ENCODE measurements at regions not wholly inside any gene's neighbourhood (a gene's known extent, or its start where the extent isn't known, plus 50 kb on each side); places are given as distances from the start of the nearest gene placed in this dataset.
A peak's percentile ranks its signal among the peaks of the same experiment; 100 is the strongest.

DNA sequence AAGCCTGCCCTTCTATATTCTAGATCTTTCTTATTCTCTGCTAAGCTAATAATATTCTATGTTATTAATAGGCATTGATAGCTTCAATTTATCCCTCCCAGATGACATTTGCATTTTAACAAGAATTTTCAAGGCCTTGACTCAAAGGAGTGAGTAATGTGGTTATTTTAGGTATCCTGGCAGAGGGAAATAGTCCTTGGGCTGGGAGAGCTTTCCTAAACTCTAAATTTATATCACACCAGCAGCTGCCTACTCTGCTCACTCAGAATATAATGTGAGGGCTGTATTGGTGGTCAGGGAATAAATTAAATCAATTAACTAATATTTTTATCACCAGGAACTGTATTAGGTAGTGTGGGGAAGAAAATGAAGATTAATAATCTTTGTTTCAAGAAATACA, 74.8 kb upstream of the ADAM23 start:
- no peak overlapping the region for H3K27ac ChIP-seq (ENCODE audit: low read depth, low read length)
- DNase-seq (ENCODE audit: low read depth in 4 of 6, low spot score in 6 of 6), result peak in 1 of 6 donors; percentile 28
- H3K36me3 ChIP-seq (ENCODE audit: control insufficient read depth, insufficient read depth, low read length), result no peaks in the 10 kb centered on the region
- H3K27me3 ChIP-seq (ENCODE audit: control insufficient read depth, insufficient read depth, low read length), result no peaks in the 10 kb centered on the region
- no peaks in the 10 kb centered on the region for H3K4me1 ChIP-seq (ENCODE audit: control insufficient read depth, insufficient read depth, low read length)
- no peaks in the 10 kb centered on the region for H3K9me3 ChIP-seq (ENCODE audit: control insufficient read depth, insufficient read depth, low read length)
- H3K4me3 ChIP-seq (ENCODE audit: low read depth, low read length), result no peak overlapping the region

- Histone ChIP-seq H3K27ac (ENCODE audit: low read depth, low read length) (no peak overlapping the region), H3K4me3 (ENCODE audit: low read depth, low read length) (no peak overlapping the region), H3K36me3 (ENCODE audit: control insufficient read depth, insufficient read depth, low read length) (no peaks in the 10 kb centered on the region), H3K9me3 (ENCODE audit: control insufficient read depth, insufficient read depth, low read length) (no peaks in the 10 kb centered on the region), H3K27me3 (ENCODE audit: control insufficient read depth, insufficient read depth, low read length) (no peaks in the 10 kb centered on the region), H3K4me1 (ENCODE audit: control insufficient read depth, insufficient read depth, low read length) (no peaks in the 10 kb centered on the region)
- 76% methylated on average over 1 of the region's 3 CpGs for WGBS (ENCODE audit: insufficient coverage)
- DNase-seq (ENCODE audit: low read depth in 4 of 6, low spot score in 6 of 6), result peak in 2 of 6 donors; percentile 17 to 74
Observed at GRCh38 chr2:206368933-206369569, 74.3 kb upstream of the ADAM23 start.

DNA sequence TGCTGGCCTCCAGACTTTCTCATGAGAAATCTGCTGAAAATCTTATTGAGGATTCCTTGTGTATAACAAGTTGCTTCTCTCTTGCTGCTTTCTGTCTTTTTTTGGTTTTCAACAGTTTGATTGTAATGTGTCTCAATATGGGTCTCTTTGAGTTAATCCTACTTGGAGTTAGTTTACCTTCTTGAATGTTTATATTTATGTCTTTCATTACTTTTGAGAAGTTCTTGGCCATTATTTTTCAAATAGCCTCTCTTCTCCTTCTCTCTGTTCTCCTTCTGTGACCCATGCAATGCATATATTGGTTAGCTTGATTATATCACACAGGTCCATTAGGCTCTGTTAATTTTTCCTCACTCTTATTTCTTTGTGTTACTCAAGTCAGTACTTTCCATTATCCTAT, 67.4 kb upstream of the ADAM23 start:
- no peaks in the 10 kb centered on the region for H3K27me3 ChIP-seq (ENCODE audit: control insufficient read depth, insufficient read depth, low read length)
- no peak overlapping the region for H3K4me3 ChIP-seq (ENCODE audit: low read depth, low read length)
- H3K27ac ChIP-seq (ENCODE audit: low read depth, low read length), result no peak overlapping the region
- no peaks in the 10 kb centered on the region for H3K36me3 ChIP-seq (ENCODE audit: control insufficient read depth, insufficient read depth, low read length)
- no peaks in the 10 kb centered on the region for H3K4me1 ChIP-seq (ENCODE audit: control insufficient read depth, insufficient read depth, low read length)
- no peaks in the 10 kb centered on the region for H3K9me3 ChIP-seq (ENCODE audit: control insufficient read depth, insufficient read depth, low read length)
- DNase-seq (ENCODE audit: low read depth in 4 of 6, low spot score in 6 of 6), result no peak

GRCh38 chr2:206378835-206379234, 64.5 kb upstream of the ADAM23 start:
- no peaks in the 10 kb centered on the region for H3K27me3 ChIP-seq (ENCODE audit: control insufficient read depth, insufficient read depth, low read length)
- no peak overlapping the region for H3K27ac ChIP-seq (ENCODE audit: low read depth, low read length)
- H3K36me3 ChIP-seq (ENCODE audit: control insufficient read depth, insufficient read depth, low read length), result no peaks in the 10 kb centered on the region
- no peaks in the 10 kb centered on the region for H3K9me3 ChIP-seq (ENCODE audit: control insufficient read depth, insufficient read depth, low read length)
- DNase-seq (ENCODE audit: low read depth in 4 of 6, low spot score in 6 of 6), result no peak
- H3K4me1 ChIP-seq (ENCODE audit: control insufficient read depth, insufficient read depth, low read length), result no peaks in the 10 kb centered on the region
- H3K4me3 ChIP-seq (ENCODE audit: low read depth, low read length), result no peak overlapping the region
- 85% methylated on average over 2 of the region's 4 CpGs for WGBS (ENCODE audit: insufficient coverage)

- Histone ChIP-seq H3K4me3 (ENCODE audit: low read depth, low read length) (no peak overlapping the region), H3K9me3 (ENCODE audit: control insufficient read depth, insufficient read depth, low read length) (no peaks in the 10 kb centered on the region), H3K36me3 (ENCODE audit: control insufficient read depth, insufficient read depth, low read length) (no peaks in the 10 kb centered on the region), H3K27ac (ENCODE audit: low read depth, low read length) (no peak overlapping the region), H3K27me3 (ENCODE audit: control insufficient read depth, insufficient read depth, low read length) (no peaks in the 10 kb centered on the region), H3K4me1 (ENCODE audit: control insufficient read depth, insufficient read depth, low read length) (no peaks in the 10 kb centered on the region)
- WGBS (ENCODE audit: insufficient coverage), result 71% methylated on average over 1 of the region's 1 CpG
- peak in 1 of 6 donors; percentile 39 for DNase-seq (ENCODE audit: low read depth in 4 of 6, low spot score in 6 of 6)
Observed at GRCh38 chr2:206379266-206379665, 64.1 kb upstream of the ADAM23 start.

DNA sequence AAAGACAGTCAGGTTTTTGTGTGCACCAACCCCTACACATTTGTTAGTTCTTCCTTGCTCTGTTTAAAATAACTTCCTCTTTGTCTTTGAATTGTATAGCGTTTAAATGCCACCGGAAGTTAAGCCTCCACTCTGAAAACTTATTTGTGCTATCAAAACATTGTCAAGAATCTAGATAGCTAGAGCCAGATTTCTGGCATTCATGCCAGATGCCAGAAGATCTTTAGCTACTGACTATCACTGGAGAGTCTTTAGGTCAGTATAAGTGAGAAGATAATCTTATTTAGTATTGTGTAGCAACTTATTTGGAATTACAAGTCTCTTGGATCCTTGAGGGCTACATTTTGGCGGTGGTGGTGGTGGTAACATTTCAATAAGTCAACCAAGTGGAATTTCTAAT, 63.4 kb upstream of the ADAM23 start:
- WGBS (ENCODE audit: insufficient coverage), result 60% methylated on average over 2 of the region's 3 CpGs
- no peaks in the 10 kb centered on the region for H3K36me3 ChIP-seq (ENCODE audit: control insufficient read depth, insufficient read depth, low read length)
- no peak for DNase-seq (ENCODE audit: low read depth in 4 of 6, low spot score in 6 of 6)
- H3K4me3 ChIP-seq (ENCODE audit: low read depth, low read length), result no peak overlapping the region
- no peaks in the 10 kb centered on the region for H3K4me1 ChIP-seq (ENCODE audit: control insufficient read depth, insufficient read depth, low read length)
- H3K27ac ChIP-seq (ENCODE audit: low read depth, low read length), result no peak overlapping the region
- no peaks in the 10 kb centered on the region for H3K9me3 ChIP-seq (ENCODE audit: control insufficient read depth, insufficient read depth, low read length)
- H3K27me3 ChIP-seq (ENCODE audit: control insufficient read depth, insufficient read depth, low read length), result no peaks in the 10 kb centered on the region

DNA sequence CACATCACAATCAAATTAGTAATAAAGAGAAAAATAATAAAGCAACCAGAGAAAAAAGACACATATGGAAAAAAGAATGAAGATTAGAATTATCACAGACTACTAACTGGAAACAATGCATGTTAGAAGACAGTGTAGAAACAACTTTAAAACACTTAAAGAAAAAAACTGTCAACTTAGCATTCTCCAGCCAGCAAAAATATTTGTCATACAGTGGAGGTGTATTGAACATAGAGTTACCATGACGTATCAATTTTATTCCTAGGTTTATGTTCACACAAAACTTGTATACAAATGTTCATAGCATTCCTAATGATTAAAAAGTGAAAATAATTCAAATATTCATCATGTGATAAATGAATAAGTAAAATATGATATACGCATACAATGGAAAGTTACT, 61.5 kb upstream of the ADAM23 start:
- H3K36me3 ChIP-seq (ENCODE audit: control insufficient read depth, insufficient read depth, low read length), result no peaks in the 10 kb centered on the region
- WGBS (ENCODE audit: insufficient coverage), result no CpG with 5 or more reads among the region's 2 CpGs
- H3K27me3 ChIP-seq (ENCODE audit: control insufficient read depth, insufficient read depth, low read length), result no peaks in the 10 kb centered on the region
- H3K4me1 ChIP-seq (ENCODE audit: control insufficient read depth, insufficient read depth, low read length), result no peaks in the 10 kb centered on the region
- no peak overlapping the region for H3K27ac ChIP-seq (ENCODE audit: low read depth, low read length)
- no peak overlapping the region for H3K4me3 ChIP-seq (ENCODE audit: low read depth, low read length)
- H3K9me3 ChIP-seq (ENCODE audit: control insufficient read depth, insufficient read depth, low read length), result no peaks in the 10 kb centered on the region
- no peak for DNase-seq (ENCODE audit: low read depth in 4 of 6, low spot score in 6 of 6)

- DNase-seq (ENCODE audit: low read depth in 4 of 6, low spot score in 6 of 6), result no peak
- H3K4me1 ChIP-seq (ENCODE audit: control insufficient read depth, insufficient read depth, low read length), result no peaks in the 10 kb centered on the region
- no peaks in the 10 kb centered on the region for H3K27me3 ChIP-seq (ENCODE audit: control insufficient read depth, insufficient read depth, low read length)
- no peaks in the 10 kb centered on the region for H3K36me3 ChIP-seq (ENCODE audit: control insufficient read depth, insufficient read depth, low read length)
- no peaks in the 10 kb centered on the region for H3K9me3 ChIP-seq (ENCODE audit: control insufficient read depth, insufficient read depth, low read length)
- H3K4me3 ChIP-seq (ENCODE audit: low read depth, low read length), result no peak overlapping the region
- H3K27ac ChIP-seq (ENCODE audit: low read depth, low read length), result no peak overlapping the region
- WGBS (ENCODE audit: insufficient coverage), result no CpG with 5 or more reads among the region's 2 CpGs
Observed at GRCh38 chr2:206383669-206384068, 59.7 kb upstream of the ADAM23 start.

- H3K4me1 ChIP-seq (ENCODE audit: control insufficient read depth, insufficient read depth, low read length), result no peaks in the 10 kb centered on the region
- H3K4me3 ChIP-seq (ENCODE audit: low read depth, low read length), result no peak overlapping the region
- no peak for DNase-seq (ENCODE audit: low read depth in 4 of 6, low spot score in 6 of 6)
- WGBS (ENCODE audit: insufficient coverage), result no CpG with 5 or more reads among the region's 3 CpGs
- no peaks in the 10 kb centered on the region for H3K36me3 ChIP-seq (ENCODE audit: control insufficient read depth, insufficient read depth, low read length)
- H3K27ac ChIP-seq (ENCODE audit: low read depth, low read length), result no peak overlapping the region
- no peaks in the 10 kb centered on the region for H3K27me3 ChIP-seq (ENCODE audit: control insufficient read depth, insufficient read depth, low read length)
- H3K9me3 ChIP-seq (ENCODE audit: control insufficient read depth, insufficient read depth, low read length), result no peaks in the 10 kb centered on the region
Observed at GRCh38 chr2:206387808-206388207, 55.5 kb upstream of the ADAM23 start.

GRCh38 chr2:206388698-206389097, 54.6 kb upstream of the ADAM23 start:
- DNase-seq (ENCODE audit: low read depth in 4 of 6, low spot score in 6 of 6), result no peak
- Histone ChIP-seq H3K9me3 (ENCODE audit: control insufficient read depth, insufficient read depth, low read length) (no peaks in the 10 kb centered on the region), H3K4me1 (ENCODE audit: control insufficient read depth, insufficient read depth, low read length) (no peaks in the 10 kb centered on the region), H3K27ac (ENCODE audit: low read depth, low read length) (no peak overlapping the region), H3K36me3 (ENCODE audit: control insufficient read depth, insufficient read depth, low read length) (no peaks in the 10 kb centered on the region), H3K4me3 (ENCODE audit: low read depth, low read length) (no peak overlapping the region), H3K27me3 (ENCODE audit: control insufficient read depth, insufficient read depth, low read length) (no peaks in the 10 kb centered on the region)
